Activated CD8-positive, alpha-beta T cell treated with anti-CD3 and anti-CD28 coated beads, Interleukin-2, amount 10 ng/mL, durations not matched to agents 7 days and 5 days (primary cell): ENCODE measurements at regions not wholly inside any gene's neighbourhood (a gene's known extent, or its start where the extent isn't known, plus 50 kb on each side); places are given as distances from the start of the nearest gene placed in this dataset.

Experiments
- ATAC-seq: fragments of 150-1000 bp; cut with Tn5 transposase; one replicate; pipeline ENCODE4 v1.10.0; 2021; ENCODE audit warnings: moderate library complexity
- CTCF ChIA-PET: fragments of 350-600 bp; sonication (Branson Sonifier 250); formaldehyde crosslinking; loops from one replicate; lab custom pipeline; 2021; ENCODE audit warnings: antibody characterized with exemption; lab: Charles Lee
- POLR2A ChIA-PET: fragments of 350-600 bp; sonication (Branson Sonifier 250); formaldehyde crosslinking; loops from one replicate; lab custom pipeline; 2021; ENCODE audit warnings: antibody characterized with exemption; lab: Charles Lee
- DNase-seq: peaks from one replicate; pipeline ENCODE4 v3.0.0-alpha.2; 2020
- H3K27ac Mint-ChIP-seq: one replicate; pipeline ENCODE4 v1.8.0; 2021; ENCODE audit warnings: mild to moderate bottlenecking, mixed read lengths
- H3K27me3 Mint-ChIP-seq: one replicate; pipeline ENCODE4 v1.8.0; 2021; ENCODE audit warnings: low read depth, mixed read lengths
- H3K36me3 Mint-ChIP-seq: one replicate; pipeline ENCODE4 v1.8.0; 2021; ENCODE audit warnings: low read depth, mixed read lengths
- H3K4me1 Mint-ChIP-seq: one replicate; pipeline ENCODE4 v1.8.0; 2021; ENCODE audit warnings: low read depth, mixed read lengths
- H3K4me3 Mint-ChIP-seq: one replicate; pipeline ENCODE4 v1.8.0; 2021; ENCODE audit warnings: mild to moderate bottlenecking, mixed read lengths
- H3K9me3 Mint-ChIP-seq: one replicate; pipeline ENCODE4 v1.8.0; 2022; ENCODE audit warnings: mixed read lengths; ENCODE audit not compliant: insufficient read depth

DNA sequence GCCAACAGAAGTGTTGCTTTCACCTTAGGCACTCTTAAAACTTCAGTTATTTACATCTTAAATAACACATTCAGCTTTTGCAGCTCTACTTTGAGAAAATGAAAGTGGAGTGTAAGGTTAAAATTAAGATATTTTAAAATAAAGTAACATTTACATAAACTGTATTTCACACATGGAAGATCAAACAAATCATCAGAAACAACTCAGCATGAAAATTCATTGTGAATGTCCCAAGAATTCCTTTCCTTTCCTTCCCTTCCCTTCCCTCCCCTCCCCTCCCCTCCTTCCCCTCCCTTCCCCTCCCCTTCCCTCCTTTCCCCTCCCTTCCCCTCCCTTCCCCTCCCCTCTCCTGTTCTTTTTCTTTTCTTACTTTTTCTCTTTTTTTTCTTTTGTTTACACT lies 238.0 kb upstream of the DOK6 start:
- Mint-ChIP-seq H3K27me3 (no peaks in the 10 kb centered on the region), H3K4me3 (no peak overlapping the region), H3K9me3 (no peaks in the 10 kb centered on the region), H3K4me1 (no peaks in the 10 kb centered on the region), H3K27ac (no peak overlapping the region), H3K36me3 (no peaks in the 10 kb centered on the region)
- DNase-seq (no peak), ATAC-seq (no peak)
- ChIA-PET CTCF (no interaction called here), POLR2A (no interaction called here)

DNA sequence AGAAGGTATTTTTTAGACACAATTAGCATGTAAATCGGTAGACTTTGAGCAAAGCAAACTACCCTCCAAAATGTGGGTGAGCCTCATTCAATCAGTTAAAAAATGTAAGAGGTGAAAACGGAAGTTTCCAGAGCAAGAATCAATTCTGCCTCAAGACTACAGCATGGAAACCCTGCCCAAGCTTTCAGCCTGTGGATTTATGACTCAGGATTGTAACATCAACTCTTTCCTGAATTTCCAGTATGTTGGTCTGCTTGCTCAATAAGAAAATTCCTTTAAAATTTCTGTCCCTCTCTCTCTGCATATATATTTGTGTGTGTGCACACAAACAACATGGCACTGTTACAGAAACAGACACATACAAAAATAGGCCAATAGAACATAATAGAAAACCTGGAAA lies 228.6 kb upstream of the DOK6 start:
- Mint-ChIP-seq H3K36me3 (no peaks in the 10 kb centered on the region), H3K4me1 (no peaks in the 10 kb centered on the region), H3K9me3 (no peaks in the 10 kb centered on the region), H3K4me3 (no peak overlapping the region), H3K27ac (no peak overlapping the region), H3K27me3 (no peaks in the 10 kb centered on the region)
- POLR2A ChIA-PET: no interaction called here
- ATAC-seq: no peak
- no peak for DNase-seq
- CTCF ChIA-PET: no interaction called here

DNA sequence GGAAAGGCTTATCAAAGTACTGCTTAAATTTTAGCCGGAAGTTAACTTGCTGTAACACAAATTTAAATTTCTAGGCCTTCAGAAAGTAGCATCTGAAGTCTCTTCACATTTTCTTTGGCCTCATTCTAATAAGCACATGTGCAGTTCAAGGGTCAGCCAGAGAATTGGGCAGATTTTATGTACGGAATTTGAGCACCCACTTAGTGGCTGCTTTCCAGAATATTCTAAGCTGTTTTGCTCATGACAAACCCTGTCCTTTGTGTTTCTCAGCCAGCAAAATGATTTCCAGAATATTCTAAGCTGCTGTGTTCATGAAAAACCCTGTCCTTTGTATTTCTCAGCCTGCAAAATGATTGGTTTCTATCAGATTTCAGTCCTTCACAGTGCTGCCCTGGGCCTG lies 225.0 kb upstream of the DOK6 start:
- ChIA-PET CTCF (no interaction called here), POLR2A (no interaction called here)
- H3K27ac Mint-ChIP-seq: no peak overlapping the region
- no peak for DNase-seq
- H3K36me3 Mint-ChIP-seq: no peaks in the 10 kb centered on the region
- H3K9me3 Mint-ChIP-seq: no peaks in the 10 kb centered on the region
- ATAC-seq: no peak
- no peaks in the 10 kb centered on the region for H3K27me3 Mint-ChIP-seq
- no peak overlapping the region for H3K4me3 Mint-ChIP-seq
- H3K4me1 Mint-ChIP-seq: no peaks in the 10 kb centered on the region

DNA sequence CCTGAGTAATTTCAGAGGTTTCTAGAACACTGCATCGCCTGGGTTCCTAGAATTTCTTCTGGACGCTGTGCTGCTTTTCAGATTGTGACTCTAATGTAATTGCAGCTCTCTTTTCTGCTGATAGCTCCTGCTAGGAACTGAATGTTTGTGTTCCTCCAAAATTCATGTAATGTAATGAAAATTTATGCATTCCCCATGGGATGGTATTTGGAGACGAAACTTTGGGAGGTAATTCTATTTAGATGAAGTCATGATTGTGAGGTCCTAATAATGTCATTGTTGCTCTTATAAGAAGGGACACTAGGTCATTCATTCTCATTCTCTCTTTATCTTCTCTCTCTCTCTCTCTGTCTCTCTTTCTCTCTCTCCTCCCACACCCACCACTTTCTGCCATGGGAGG lies 223.9 kb upstream of the DOK6 start:
- no peaks in the 10 kb centered on the region for H3K4me1 Mint-ChIP-seq
- POLR2A ChIA-PET: no interaction called here
- CTCF ChIA-PET: no interaction called here
- no peaks in the 10 kb centered on the region for H3K27me3 Mint-ChIP-seq
- no peaks in the 10 kb centered on the region for H3K36me3 Mint-ChIP-seq
- DNase-seq (no peak), ATAC-seq (no peak)
- H3K27ac Mint-ChIP-seq: no peak overlapping the region
- H3K9me3 Mint-ChIP-seq: no peaks in the 10 kb centered on the region
- H3K4me3 Mint-ChIP-seq: no peak overlapping the region

DNA sequence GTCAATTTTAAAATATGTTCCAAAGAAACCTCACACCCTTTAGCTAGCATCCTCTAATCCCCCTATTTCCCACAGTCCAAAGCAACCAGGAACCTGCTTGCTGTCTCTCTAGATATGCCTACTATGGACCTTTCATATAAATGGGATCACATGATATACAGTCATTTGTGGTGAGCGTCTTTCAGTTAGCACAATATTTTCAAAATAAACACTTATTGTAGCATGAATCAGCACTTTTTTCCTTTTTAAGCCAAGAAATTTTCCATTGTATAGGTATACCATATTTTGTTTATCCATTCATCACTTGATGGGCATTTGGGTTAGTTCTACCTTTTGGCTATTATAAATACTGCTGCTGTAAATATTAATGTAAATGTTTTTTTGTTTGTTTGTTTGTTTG lies 223.0 kb upstream of the DOK6 start:
- ATAC-seq (no peak), DNase-seq (no peak)
- Mint-ChIP-seq H3K36me3 (no peaks in the 10 kb centered on the region), H3K4me3 (no peak overlapping the region), H3K4me1 (no peaks in the 10 kb centered on the region), H3K27me3 (no peaks in the 10 kb centered on the region), H3K9me3 (no peaks in the 10 kb centered on the region), H3K27ac (no peak overlapping the region)
- CTCF ChIA-PET: no interaction called here
- POLR2A ChIA-PET: no interaction called here

DNA sequence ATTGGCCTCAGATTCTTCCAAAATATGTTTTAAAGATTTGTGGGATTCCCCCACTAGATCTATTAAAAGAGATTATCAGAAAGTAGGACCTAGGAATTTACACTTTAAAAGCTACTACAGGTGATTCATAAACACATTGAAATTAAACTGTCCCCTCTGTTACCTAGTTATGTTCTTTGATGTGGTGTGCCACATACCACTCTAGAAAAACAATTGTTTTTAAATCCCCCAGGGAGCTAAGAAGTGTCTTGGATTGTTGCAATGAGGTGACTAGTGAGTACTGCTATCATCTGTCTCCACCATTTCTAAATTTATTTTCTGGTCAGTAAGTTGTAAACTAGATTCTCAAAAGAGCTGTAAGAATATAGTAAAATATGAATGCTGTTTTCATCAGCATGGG lies 214.5 kb upstream of the DOK6 start:
- no peaks in the 10 kb centered on the region for H3K4me1 Mint-ChIP-seq
- POLR2A ChIA-PET: no interaction called here
- CTCF ChIA-PET: no interaction called here
- DNase-seq (no peak), ATAC-seq (no peak)
- no peaks in the 10 kb centered on the region for H3K9me3 Mint-ChIP-seq
- no peak overlapping the region for H3K27ac Mint-ChIP-seq
- H3K27me3 Mint-ChIP-seq: no peaks in the 10 kb centered on the region
- H3K4me3 Mint-ChIP-seq: no peak overlapping the region
- H3K36me3 Mint-ChIP-seq: no peaks in the 10 kb centered on the region

DNA sequence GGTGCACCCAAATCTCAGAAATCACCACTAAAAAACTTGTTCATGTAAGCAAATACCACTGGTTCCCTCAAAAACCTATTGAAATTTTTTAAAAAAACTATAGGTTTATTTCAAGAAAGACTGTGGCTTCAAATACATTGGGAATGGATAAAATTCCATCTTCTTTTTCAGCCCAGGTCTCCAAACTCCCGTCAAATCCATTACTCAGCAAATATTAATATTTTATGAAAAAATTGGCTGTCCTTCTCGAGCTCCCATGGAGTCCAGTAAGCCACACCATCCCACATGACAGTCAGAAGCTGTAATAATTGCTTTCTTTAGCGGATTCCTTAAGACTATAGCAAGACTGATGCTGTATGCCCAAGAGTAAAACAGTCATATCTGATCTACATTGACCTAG lies 204.4 kb upstream of the DOK6 start:
- H3K27me3 Mint-ChIP-seq: no peaks in the 10 kb centered on the region
- ChIA-PET CTCF (no interaction called here), POLR2A (no interaction called here)
- no peak overlapping the region for H3K27ac Mint-ChIP-seq
- ATAC-seq (no peak), DNase-seq (no peak)
- no peak overlapping the region for H3K4me3 Mint-ChIP-seq
- H3K4me1 Mint-ChIP-seq: no peaks in the 10 kb centered on the region
- H3K9me3 Mint-ChIP-seq: no peaks in the 10 kb centered on the region
- no peaks in the 10 kb centered on the region for H3K36me3 Mint-ChIP-seq

DNA sequence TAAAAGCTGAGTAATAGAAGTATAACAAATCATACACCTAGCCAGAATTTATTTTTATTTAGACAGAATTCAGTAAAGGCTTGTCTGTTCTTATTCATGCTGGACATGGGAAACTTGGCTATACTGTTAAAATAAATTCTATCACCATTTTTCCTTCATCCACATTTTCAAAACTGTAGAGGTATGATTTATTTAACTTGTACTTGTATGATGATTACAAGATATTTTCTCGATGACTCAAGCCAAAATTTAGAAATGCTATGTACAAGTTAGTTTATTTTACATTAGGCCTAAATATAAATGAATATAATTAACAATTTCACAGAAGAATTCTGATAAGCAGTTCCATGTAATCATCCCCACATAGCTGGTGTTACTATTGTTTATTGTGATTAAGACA lies 194.8 kb upstream of the DOK6 start:
- H3K27me3 Mint-ChIP-seq: no peaks in the 10 kb centered on the region
- ATAC-seq: no peak
- POLR2A ChIA-PET: no interaction called here

DNA sequence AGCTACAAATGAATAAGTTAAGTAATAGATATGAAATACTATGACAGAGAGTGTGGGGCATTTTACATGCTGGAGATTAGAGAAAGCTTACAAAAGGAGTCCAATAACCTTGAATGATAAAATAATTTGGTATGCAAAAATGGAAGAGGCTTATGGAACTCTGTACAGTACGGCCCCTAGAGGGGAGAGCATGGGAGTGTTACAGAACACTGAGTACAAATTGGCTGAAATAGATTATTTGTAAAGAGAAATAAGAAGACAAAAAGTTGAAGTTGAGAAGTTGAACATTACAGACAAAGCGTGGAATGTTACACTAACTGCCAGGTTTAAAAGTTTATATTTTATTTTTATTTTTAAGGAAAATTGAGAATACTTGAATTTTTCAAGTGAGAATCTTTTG lies 192.1 kb upstream of the DOK6 start:
- DNase-seq (no peak), ATAC-seq (no peak)
- POLR2A ChIA-PET: no interaction called here
- Mint-ChIP-seq H3K9me3 (no peaks in the 10 kb centered on the region), H3K36me3 (no peaks in the 10 kb centered on the region), H3K4me1 (no peaks in the 10 kb centered on the region), H3K4me3 (no peak overlapping the region), H3K27me3 (no peaks in the 10 kb centered on the region), H3K27ac (no peak overlapping the region)
- CTCF ChIA-PET: no interaction called here

More for the DNA sequence above, 194.8 kb upstream of the DOK6 start:
- Mint-ChIP-seq H3K36me3 (no peaks in the 10 kb centered on the region), H3K9me3 (no peaks in the 10 kb centered on the region), H3K4me3 (no peak overlapping the region), H3K27ac (no peak overlapping the region), H3K4me1 (no peaks in the 10 kb centered on the region)
- no peak for DNase-seq
- CTCF ChIA-PET: no interaction called here

DNA sequence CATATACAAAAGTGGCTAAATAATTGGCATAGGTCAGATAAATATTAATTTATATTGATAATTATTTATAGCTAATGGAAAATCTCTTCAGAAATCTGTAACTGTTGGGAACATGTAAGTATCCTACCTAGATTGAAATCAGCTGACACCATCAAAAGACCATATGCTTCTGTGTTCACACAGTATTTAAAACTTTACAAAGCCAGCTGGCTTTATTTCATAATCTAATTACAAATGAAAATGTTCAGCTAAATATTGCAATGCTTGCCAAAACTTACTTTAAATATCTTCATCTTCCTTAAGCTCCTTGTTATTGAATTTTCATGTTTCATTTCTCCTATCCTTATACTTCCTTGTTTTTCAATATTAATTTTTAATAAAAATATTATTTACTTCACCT lies 190.9 kb upstream of the DOK6 start:
- no peaks in the 10 kb centered on the region for H3K9me3 Mint-ChIP-seq
- no peak overlapping the region for H3K4me3 Mint-ChIP-seq
- POLR2A ChIA-PET: no interaction called here
- H3K4me1 Mint-ChIP-seq: no peaks in the 10 kb centered on the region
- DNase-seq (no peak), ATAC-seq (no peak)
- H3K36me3 Mint-ChIP-seq: no peaks in the 10 kb centered on the region
- no peak overlapping the region for H3K27ac Mint-ChIP-seq
- no peaks in the 10 kb centered on the region for H3K27me3 Mint-ChIP-seq
- CTCF ChIA-PET: no interaction called here

DNA sequence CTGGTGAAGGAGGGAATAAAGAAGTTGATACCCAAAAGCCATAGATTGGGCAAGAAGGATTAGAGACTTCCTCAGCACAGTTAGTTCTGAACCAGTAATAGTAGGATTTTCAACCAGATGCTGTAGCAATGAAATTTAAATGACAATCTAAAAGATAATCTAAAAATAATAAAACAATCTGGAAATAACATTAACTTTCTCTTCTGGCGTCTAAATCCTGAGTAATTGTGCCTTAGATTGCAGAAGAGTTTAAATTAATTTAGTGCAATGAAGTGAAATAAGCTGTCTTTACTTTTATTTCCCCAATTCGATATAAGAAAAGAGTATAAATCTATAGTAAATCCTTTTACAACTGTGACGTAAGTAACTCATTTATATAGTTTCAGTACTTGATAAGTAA lies 186.8 kb upstream of the DOK6 start:
- Mint-ChIP-seq H3K27me3 (no peaks in the 10 kb centered on the region), H3K36me3 (no peaks in the 10 kb centered on the region), H3K9me3 (no peaks in the 10 kb centered on the region), H3K4me1 (no peaks in the 10 kb centered on the region), H3K27ac (no peak overlapping the region), H3K4me3 (no peak overlapping the region)
- ChIA-PET CTCF (no interaction called here), POLR2A (no interaction called here)
- no peak for DNase-seq
- ATAC-seq: no peak

DNA sequence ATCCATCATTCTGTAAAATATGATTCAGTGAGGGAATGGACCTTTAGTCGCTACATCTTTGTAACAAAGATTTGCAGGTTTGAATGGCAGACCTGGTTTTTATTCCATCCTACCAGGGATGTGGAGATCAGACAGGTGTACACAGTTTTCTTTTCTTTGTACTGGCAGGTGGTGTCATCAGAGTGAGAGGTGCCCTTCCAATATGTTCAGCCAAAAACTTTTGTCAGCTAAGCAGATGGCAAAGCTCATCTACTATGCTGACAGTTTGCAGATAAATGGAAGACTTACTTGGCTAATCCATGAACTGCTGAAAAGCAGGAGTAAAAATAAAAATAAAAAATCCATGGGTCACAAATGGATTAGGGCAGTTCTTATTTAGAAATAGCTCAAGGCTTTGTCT lies 185.5 kb upstream of the DOK6 start:
- POLR2A ChIA-PET: no interaction called here
- no peaks in the 10 kb centered on the region for H3K36me3 Mint-ChIP-seq
- H3K4me1 Mint-ChIP-seq: no peaks in the 10 kb centered on the region
- no peaks in the 10 kb centered on the region for H3K9me3 Mint-ChIP-seq
- CTCF ChIA-PET: no interaction called here
- H3K27me3 Mint-ChIP-seq: no peaks in the 10 kb centered on the region
- H3K4me3 Mint-ChIP-seq: no peak overlapping the region
- ATAC-seq (no peak), DNase-seq (no peak)
- H3K27ac Mint-ChIP-seq: no peak overlapping the region

DNA sequence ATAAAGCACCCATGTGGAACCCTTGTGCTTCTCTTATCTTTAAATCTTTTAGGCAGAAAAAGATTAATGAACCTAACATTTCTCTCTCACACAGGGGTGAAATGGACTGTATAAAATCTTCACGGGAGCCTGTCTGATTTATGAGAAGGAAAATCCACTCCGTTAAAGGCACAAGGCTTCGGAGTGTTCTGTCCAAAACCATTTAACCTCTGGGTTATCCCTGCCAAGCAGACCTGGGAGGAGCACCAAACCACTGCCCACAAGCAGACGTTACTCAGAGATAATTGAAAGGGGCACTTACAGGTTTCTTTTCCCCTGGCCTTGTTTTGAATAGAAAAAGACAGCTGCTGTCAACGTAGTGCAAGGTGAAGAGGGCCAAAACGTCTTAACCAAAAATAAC lies 184.4 kb upstream of the DOK6 start:
- ATAC-seq: no peak
- POLR2A ChIA-PET: no interaction called here
- Mint-ChIP-seq H3K4me1 (no peaks in the 10 kb centered on the region), H3K27ac (no peak overlapping the region), H3K9me3 (no peaks in the 10 kb centered on the region), H3K4me3 (no peak overlapping the region), H3K27me3 (no peaks in the 10 kb centered on the region), H3K36me3 (no peaks in the 10 kb centered on the region)
- DNase-seq: no peak
- CTCF ChIA-PET: no interaction called here
